Epidermal melanocyte (primary cell): ENCODE measurements at regions not wholly inside any gene's neighbourhood (a gene's known extent, or its start where the extent isn't known, plus 50 kb on each side); places are given as distances from the start of the nearest gene placed in this dataset.
"Not testable (repeated sequence)": the region's sequence is repeated elsewhere in the genome, so short reads cannot be mapped to it uniquely, and the experiment has no call there.

ENCODE experiments used
- DNase-seq: peaks from one replicate; pipeline ENCODE4 v3.0.0; 2011; ENCODE audit warnings: low spot score; ENCODE audit not compliant: insufficient read length

GRCh38 chr6:156601152-156602065 lies 175.8 kb upstream of the ARID1B start:
- DNase-seq = no peak

GRCh38 chr6:156600678-156601077 lies 176.5 kb upstream of the ARID1B start:
- no peak for DNase-seq

GRCh38 chr6:156599978-156600590 lies 177.1 kb upstream of the ARID1B start:
- DNase-seq = no peak

- DNase-seq = no peak
Measured at GRCh38 chr6:156599366-156599765, 177.8 kb upstream of the ARID1B start.

GRCh38 chr6:156598855-156599180 lies 178.4 kb upstream of the ARID1B start:
- DNase-seq = no peak

GRCh38 chr6:156598071-156598854 lies 178.9 kb upstream of the ARID1B start:
- DNase-seq = no peak

- no peak for DNase-seq
Measured at GRCh38 chr6:156597095-156597494, 180.1 kb upstream of the ARID1B start.

- DNase-seq = no peak
Measured at GRCh38 chr6:156595476-156595875, 181.7 kb upstream of the ARID1B start.

- DNase-seq = no peak
Measured at GRCh38 chr6:156593893-156594292, 183.3 kb upstream of the ARID1B start.

- DNase-seq = no peak
Measured at GRCh38 chr6:156593127-156593526, 184.1 kb upstream of the ARID1B start.

GRCh38 chr6:156590482-156590881 lies 186.7 kb upstream of the ARID1B start:
- DNase-seq = no peak

GRCh38 chr6:156589281-156589680 lies 187.9 kb upstream of the ARID1B start:
- peak; percentile 43 for DNase-seq

GRCh38 chr6:156587751-156588301 lies 189.4 kb upstream of the ARID1B start:
- DNase-seq = no peak

GRCh38 chr6:156587071-156587470 lies 190.1 kb upstream of the ARID1B start:
- DNase-seq = no peak

- no peak for DNase-seq
Measured at GRCh38 chr6:156585859-156586258, 191.3 kb upstream of the ARID1B start.

- DNase-seq = not testable (repeated sequence)
Measured at GRCh38 chr6:156584121-156584520, 193.1 kb upstream of the ARID1B start.

GRCh38 chr6:156583083-156583482 lies 194.1 kb upstream of the ARID1B start:
- no peak for DNase-seq

- no peak for DNase-seq
Measured at GRCh38 chr6:156582509-156582992, 194.6 kb upstream of the ARID1B start.

- DNase-seq = no peak
Measured at GRCh38 chr6:156579564-156579963, 197.6 kb upstream of the ARID1B start.

GRCh38 chr6:156577749-156578148 lies 199.4 kb upstream of the ARID1B start:
- no peak for DNase-seq

- DNase-seq = no peak
Measured at GRCh38 chr6:156575361-156575760, 201.8 kb upstream of the ARID1B start.

- no peak for DNase-seq
Measured at GRCh38 chr6:156564807-156565149, 212.4 kb upstream of the ARID1B start.
